Suprapubic skin (tissue), 3 donors: ENCODE measurements at regions not wholly inside any gene's neighbourhood (a gene's known extent, or its start where the extent isn't known, plus 50 kb on each side); places are given as distances from the start of the nearest gene placed in this dataset.

Experiments used
- CTCF ChIP-seq, 2 donors: fragments of 200-600 bp in 1 of 2; fragments of 450-650 bp in 1 of 2; sonication (generic) in 1 of 2; IDR thresholded peaks; one replicate each; pipeline ENCODE4 v1.5.1; 2016 to 2019; ENCODE audit warnings: antibody characterized with exemption in 2 of 2, mild to moderate bottlenecking in 1 of 2, moderate library complexity in 1 of 2
- EP300 ChIP-seq: sonication (generic); formaldehyde crosslinking; IDR thresholded peaks from one replicate; pipeline ENCODE4 v1.6.1; 2017; ENCODE audit warnings: antibody characterized with exemption
- POLR2A ChIP-seq, 2 donors: fragments of 450-650 bp; IDR thresholded peaks; one replicate each; pipeline ENCODE4 v1.6.1; 2017; ENCODE audit warnings: antibody characterized with exemption in 2 of 2, mild to moderate bottlenecking in 2 of 2, moderate library complexity in 2 of 2

GRCh38 chr10:90288391-90288933 lies 569.4 kb downstream of the HTR7 start:
- TF ChIP-seq POLR2A (IDR thresholded peaks at IDR 0.05) (no peak), EP300 (no peak), CTCF (IDR thresholded peaks at IDR 0.05) (no peak)
